GM23338 (cell line): ENCODE measurements at regions not wholly inside any gene's neighbourhood (a gene's known extent, or its start where the extent isn't known, plus 50 kb on each side); places are given as distances from the start of the nearest gene placed in this dataset.

Source experiments
- ATAC-seq: fragments of 200-7000 bp; cut with Tn5 transposase; 3 replicates; pipeline ENCODE4 v1.9.1; 2020
- DNase-seq: peaks from one replicate; pipeline ENCODE4 v3.0.0-alpha.2; 2015; ENCODE audit warnings: low spot score
- H2AFZ ChIP-seq: fragments of 200-600 bp; sonication (generic); 2 replicates; pipeline ENCODE4 v1.8.0; 2016; ENCODE audit warnings: antibody characterized with exemption, mild to moderate bottlenecking, moderate library complexity
- H3F3A ChIP-seq: fragments of 200-600 bp; sonication (generic); replicated peaks from 2 replicates; pipeline ENCODE4 v1.8.0; 2017; ENCODE audit warnings: antibody characterized with exemption, mixed run types, low read depth
- H3K27ac ChIP-seq: fragments of 200-600 bp; sonication (generic); 2 replicates; pipeline ENCODE4 v1.6.1; 2016; ENCODE audit warnings: low read depth
- H3K27me3 ChIP-seq: fragments of 200-600 bp; sonication (generic); 2 replicates; pipeline ENCODE4 v1.8.0; 2016; ENCODE audit warnings: mild to moderate bottlenecking, mixed run types, moderate library complexity; ENCODE audit not compliant: insufficient read depth
- H3K36me3 ChIP-seq: fragments of 200-600 bp; sonication (generic); 2 replicates; pipeline ENCODE4 v1.8.0; 2016; ENCODE audit warnings: mild to moderate bottlenecking; ENCODE audit not compliant: insufficient read depth
- H3K4me1 ChIP-seq: fragments of 200-600 bp; sonication (generic); 2 replicates; pipeline ENCODE4 v1.8.0; 2016; ENCODE audit warnings: mild to moderate bottlenecking, moderate library complexity; ENCODE audit not compliant: insufficient read depth
- H3K4me2 ChIP-seq: fragments of 200-600 bp; sonication (generic); 2 replicates; pipeline ENCODE4 v1.7.1; 2017; ENCODE audit warnings: mixed run types
- H3K4me3 ChIP-seq: fragments of 200-600 bp; sonication (generic); 2 replicates; pipeline ENCODE4 v1.6.1; 2016; ENCODE audit warnings: mixed run types
- H3K79me2 ChIP-seq: fragments of 200-600 bp; sonication (generic); replicated peaks from 2 replicates; pipeline ENCODE4 v1.8.0; 2017; ENCODE audit warnings: mild to moderate bottlenecking; ENCODE audit not compliant: insufficient read depth
- H3K9me2 ChIP-seq: fragments of 200-600 bp; sonication (generic); 2 replicates; pipeline ENCODE4 v1.8.0; 2017; ENCODE audit not compliant: insufficient read depth
- H4K20me1 ChIP-seq: fragments of 200-600 bp; sonication (generic); replicated peaks from 2 replicates; pipeline ENCODE4 v1.8.0; 2017; ENCODE audit warnings: mild to moderate bottlenecking; ENCODE audit not compliant: insufficient read depth
- H3K27ac Mint-ChIP-seq: 2 replicates; pipeline ENCODE4 v1.8.0; 2020; ENCODE audit warnings: inconsistent platforms, mild to moderate bottlenecking, moderate library complexity, mixed read lengths
- H3K27me3 Mint-ChIP-seq: 3 replicates; pipeline ENCODE4 v1.8.0; 2022; ENCODE audit warnings: low read depth, mild to moderate bottlenecking, moderate library complexity, mixed read lengths, inconsistent platforms; ENCODE audit not compliant: insufficient read depth, poor library complexity
- H3K36me3 Mint-ChIP-seq: 3 replicates; pipeline ENCODE4 v1.8.0; 2021; ENCODE audit warnings: low read depth, mild to moderate bottlenecking, inconsistent platforms, moderate library complexity, mixed read lengths
- H3K4me1 Mint-ChIP-seq: 3 replicates; pipeline ENCODE4 v1.8.0; 2020; ENCODE audit warnings: mild to moderate bottlenecking, inconsistent platforms, mixed read lengths
- H3K4me3 Mint-ChIP-seq: 3 replicates; pipeline ENCODE4 v1.8.0; 2021; ENCODE audit warnings: moderate library complexity, mild to moderate bottlenecking, inconsistent platforms, mixed read lengths
- H3K9me3 Mint-ChIP-seq: 3 replicates; pipeline ENCODE4 v1.8.0; 2020; ENCODE audit warnings: moderate library complexity, mild to moderate bottlenecking, inconsistent platforms, mixed read lengths
- CREB1 ChIP-seq: fragments of 250-450 bp; sonication (Bioruptor Pico); IDR thresholded peaks from 2 replicates; pipeline ENCODE4 v1.5.0; 2020; ENCODE audit warnings: low read depth, mild to moderate bottlenecking, moderate library complexity
- CTCF ChIP-seq, 2 experiments: fragments of 200-600 bp in 1 of 2; sonication (generic) in 1 of 2; conservative IDR thresholded peaks; 2 replicates each; pipeline versions ENCODE4 v1.5.1 to v1.6.1; 2016 to 2017; ENCODE audit warnings: antibody characterized with exemption in 2 of 2, low read depth in 2 of 2, mild to moderate bottlenecking in 2 of 2, moderate library complexity in 1 of 2
- EZH2 ChIP-seq: fragments of 200-600 bp; sonication (generic); IDR thresholded peaks from one replicate; pipeline ENCODE4 v1.8.0; 2017; ENCODE audit warnings: antibody characterized with exemption, mild to moderate bottlenecking, low read depth; ENCODE audit not compliant: unreplicated experiment
- EZH2phosphoT487 ChIP-seq: fragments of 200-600 bp; sonication (generic); IDR thresholded peaks from one replicate; pipeline ENCODE4 v1.8.1; 2018; ENCODE audit warnings: antibody characterized with exemption; ENCODE audit not compliant: unreplicated experiment
- JUNB ChIP-seq: IDR thresholded peaks from one replicate; pipeline ENCODE4 v1.6.1; 2016; ENCODE audit warnings: antibody characterized with exemption; ENCODE audit not compliant: unreplicated experiment
- NANOG ChIP-seq: IDR thresholded peaks from 2 replicates; pipeline ENCODE4 v1.6.1; 2016; ENCODE audit warnings: antibody characterized with exemption, borderline replicate concordance
- POLR2AphosphoS5 ChIP-seq: IDR thresholded peaks from 2 replicates; pipeline ENCODE4 v1.6.1; 2016; ENCODE audit warnings: antibody characterized with exemption, low read depth
- REST ChIP-seq: IDR thresholded peaks from one replicate; pipeline ENCODE4 v1.6.1; 2018; ENCODE audit warnings: antibody characterized with exemption; ENCODE audit not compliant: unreplicated experiment
- ZNF114 ChIP-seq: fragments of 250-450 bp; sonication (Bioruptor Pico); IDR thresholded peaks from 2 replicates; pipeline ENCODE4 v1.5.0; 2020; ENCODE audit warnings: mild to moderate bottlenecking, moderate library complexity
- ZNF331 ChIP-seq: fragments of 250-450 bp; sonication (Bioruptor Pico); IDR thresholded peaks from 2 replicates; pipeline ENCODE4 v1.5.0; 2020; ENCODE audit warnings: low read depth, mild to moderate bottlenecking, moderate library complexity

GRCh38 chr9:135249191-135249590, 161.7 kb downstream of the OLFM1 start:
- H3K9me2 ChIP-seq: no peaks in the 10 kb centered on the region
- no peaks in the 10 kb centered on the region for H3K27me3 ChIP-seq
- no peaks in the 10 kb centered on the region; the same call in 2 of the 3 replicates for H3K9me3 Mint-ChIP-seq
- H3K4me1 ChIP-seq: no peaks in the 10 kb centered on the region
- no peaks in the 10 kb centered on the region for H3K36me3 Mint-ChIP-seq
- H3K27ac ChIP-seq: no peak overlapping the region
- H3K79me2 ChIP-seq: no peaks in the 10 kb centered on the region
- H3F3A ChIP-seq: no peaks in the 10 kb centered on the region
- H3K27me3 Mint-ChIP-seq: peaks cover 6% of the 10 kb centered on the region
- ATAC-seq: no peak
- H3K36me3 ChIP-seq: no peaks in the 10 kb centered on the region
- no peak for DNase-seq
- no peak overlapping the region for H3K4me3 Mint-ChIP-seq
- no peak overlapping the region for H3K4me2 ChIP-seq
- TF ChIP-seq CREB1 (CRISPR knock-in tag): no peak
- no peak for TF ChIP-seq CTCF (conservative IDR thresholded peaks at IDR 0.05; ENCODE audit: low read depth in 2 of 2)
- TF ChIP-seq NANOG: no peak
- TF ChIP-seq REST: no peak
- no peak for TF ChIP-seq ZNF331 (CRISPR knock-in tag)
- TF ChIP-seq EZH2phosphoT487: no peak
- no peak for TF ChIP-seq EZH2
- H3K27ac Mint-ChIP-seq: no peak overlapping the region
- no peak overlapping the region for H3K4me3 ChIP-seq
- H3K4me1 Mint-ChIP-seq: peaks cover 16% of the 10 kb centered on the region
- H2AFZ ChIP-seq: no peak overlapping the region
- no peaks in the 10 kb centered on the region for H4K20me1 ChIP-seq

GRCh38 chr9:135249711-135250110, 162.2 kb downstream of the OLFM1 start:
- no peak overlapping the region for H3K4me3 Mint-ChIP-seq
- no peaks in the 10 kb centered on the region for H3F3A ChIP-seq
- H3K4me2 ChIP-seq: no peak overlapping the region
- H3K79me2 ChIP-seq: no peaks in the 10 kb centered on the region
- H3K4me3 ChIP-seq: no peak overlapping the region
- H3K27ac ChIP-seq: no peak overlapping the region
- no peak for DNase-seq
- no peak overlapping the region for H3K27ac Mint-ChIP-seq
- H3K36me3 ChIP-seq: no peaks in the 10 kb centered on the region
- no peaks in the 10 kb centered on the region for H3K9me2 ChIP-seq
- H3K27me3 Mint-ChIP-seq: peaks cover 6% of the 10 kb centered on the region
- no peak for ATAC-seq
- no peak overlapping the region for H2AFZ ChIP-seq
- no peaks in the 10 kb centered on the region for H3K36me3 Mint-ChIP-seq
- peaks cover 16% of the 10 kb centered on the region for H3K4me1 Mint-ChIP-seq
- H4K20me1 ChIP-seq: no peaks in the 10 kb centered on the region
- no peaks in the 10 kb centered on the region for H3K27me3 ChIP-seq
- no peaks in the 10 kb centered on the region for H3K4me1 ChIP-seq
- H3K9me3 Mint-ChIP-seq: no peaks in the 10 kb centered on the region; the same call in 2 of the 3 replicates
- no peak for TF ChIP-seq CTCF (conservative IDR thresholded peaks at IDR 0.05; ENCODE audit: low read depth in 2 of 2)
- no peak for TF ChIP-seq CREB1 (CRISPR knock-in tag)
- TF ChIP-seq POLR2AphosphoS5: no peak
- TF ChIP-seq ZNF114 (CRISPR knock-in tag): no peak
- no peak for TF ChIP-seq EZH2
- no peak for TF ChIP-seq JUNB
